K562 (cell line): ENCODE measurements at regions not wholly inside any gene's neighbourhood (a gene's known extent, or its start where the extent isn't known, plus 50 kb on each side); places are given as distances from the start of the nearest gene placed in this dataset.

Experiments
- ATAC-seq: fragments of 200-7000 bp; cut with Tn5 transposase; 3 replicates; pipeline ENCODE4 v1.9.1; 2020; ENCODE audit warnings: moderate library complexity
- BruUV-seq: library from RNA; stranded (reverse); fragments of 400-500 nt; replicated peaks from 2 replicates; lab custom pipeline; 2021; lab: Mats Ljungman, UMichigan
- CTCF ChIA-PET: fragments of 300-600 bp; formaldehyde crosslinking; extraction: SDS; loops from one replicate; lab custom pipeline; 2021; ENCODE audit warnings: low intra/inter-chr PET ratio; lab: Yijun Ruan, JAX
- POLR2A ChIA-PET: fragments of 300-600, 350-650 bp; sonication (Branson Sonifier 250); formaldehyde crosslinking; extraction: SDS; loops from one replicate; lab custom pipeline; 2021; ENCODE audit warnings: antibody characterized with exemption, inconsistent platforms; lab: Yijun Ruan, JAX
- DNase-seq, 4 experiments: peaks; one replicate each; pipeline versions ENCODE4 v3.0.0 to v3.0.0-alpha.2; 2011 to 2018; ENCODE audit warnings: low spot score in 3 of 4, mixed read lengths in 3 of 4; ENCODE audit errors: extremely low read depth in 1 of 4
- FAIRE-seq: peaks from 2 replicates; lab custom pipeline; 2011; peaks lifted over from hg19 to GRCh38; lab: Jason Lieb, UNC
- H2AFZ ChIP-seq: 2 replicates; pipeline ENCODE4 v1.6.0; 2011; ENCODE audit warnings: low read depth, low read length, control low read depth, inconsistent platforms
- H3K27ac ChIP-seq: fragments of 200-600 bp; 3 replicates; pipeline ENCODE4 v1.8.0; 2011; ENCODE audit warnings: low read depth, mild to moderate bottlenecking, control low read depth, inconsistent platforms, low read length, moderate library complexity, mixed read lengths; ENCODE audit errors: extremely low read depth
- H3K27me3 ChIP-seq, 2 experiments: fragments of 300-600 bp in 1 of 2; 2 replicates in 1 of 2; 3 replicates in 1 of 2; pipeline versions ENCODE4 v1.6.0 to v1.8.0; 2011; ENCODE audit warnings: inconsistent platforms in 2 of 2, low read length in 2 of 2, mild to moderate bottlenecking in 1 of 2, mixed read lengths in 1 of 2, moderate library complexity in 1 of 2; ENCODE audit not compliant: control insufficient read depth in 2 of 2, insufficient read depth in 2 of 2
- H3K36me3 ChIP-seq: fragments of 300-600 bp; 3 replicates; pipeline ENCODE4 v1.8.0; 2011; ENCODE audit warnings: mild to moderate bottlenecking, low read length, inconsistent platforms; ENCODE audit not compliant: control insufficient read depth, insufficient read depth
- H3K4me1 ChIP-seq, 2 experiments: fragments of 200-600 bp in 1 of 2; replicated peaks in 1 of 2; 2 replicates in 1 of 2; 3 replicates in 1 of 2; pipeline versions ENCODE4 v1.5.1 to v1.8.0; 2011; ENCODE audit warnings: inconsistent platforms in 2 of 2, low read length in 2 of 2, mild to moderate bottlenecking in 1 of 2, mixed read lengths in 1 of 2, moderate library complexity in 1 of 2; ENCODE audit not compliant: control insufficient read depth in 2 of 2, insufficient read depth in 2 of 2
- H3K4me2 ChIP-seq: 2 replicates; pipeline ENCODE4 v1.6.1; 2011; ENCODE audit warnings: low read length, control low read depth, inconsistent platforms, mixed read lengths; ENCODE audit not compliant: insufficient read depth
- H3K4me3 ChIP-seq: fragments of 200-600 bp; sonication (generic), shearing (Covaris generic); 2 replicates; pipeline ENCODE4 v1.5.1; 2016; ENCODE audit warnings: control low read depth, inconsistent platforms
- H3K79me2 ChIP-seq: fragments of 200-600 bp; 3 replicates; pipeline ENCODE4 v1.8.0; 2011; ENCODE audit warnings: low read length, inconsistent platforms; ENCODE audit not compliant: control insufficient read depth, insufficient read depth
- H3K9ac ChIP-seq, 2 experiments: 2 replicates each; pipeline versions ENCODE4 v1.6.0 to v1.6.1; 2011; ENCODE audit warnings: low read depth in 2 of 2, low read length in 2 of 2, control low read depth in 1 of 2, inconsistent platforms in 1 of 2, mild to moderate bottlenecking in 1 of 2, mixed read lengths in 1 of 2; ENCODE audit not compliant: insufficient read depth in 1 of 2
- H3K9me1 ChIP-seq: one replicate; pipeline ENCODE4 v1.6.0; 2011; ENCODE audit warnings: inconsistent platforms, mild to moderate bottlenecking, low read length, moderate library complexity; ENCODE audit not compliant: control insufficient read depth, insufficient read depth
- H3K9me3 ChIP-seq: replicated peaks from 2 replicates; pipeline ENCODE4 v1.5.1; 2011; ENCODE audit warnings: low read depth, low read length, inconsistent platforms; ENCODE audit not compliant: control insufficient read depth, insufficient read depth
- H4K20me1 ChIP-seq: replicated peaks from 2 replicates; pipeline ENCODE4 v1.6.1; 2011; ENCODE audit warnings: low read length, inconsistent platforms, mixed read lengths; ENCODE audit not compliant: control insufficient read depth, insufficient read depth
- ATF7 ChIP-seq: fragments of 450-650 bp; IDR thresholded peaks from 2 replicates; pipeline ENCODE4 v1.7.1; 2014; ENCODE audit warnings: mild to moderate bottlenecking, moderate library complexity
- BDP1 ChIP-seq: IDR thresholded peaks from 3 replicates; pipeline ENCODE4 v1.6.1; 2011; ENCODE audit not compliant: insufficient read length, insufficient read depth
- HEY1 ChIP-seq: fragments of 250-450 bp; sonication (Bioruptor Pico); IDR thresholded peaks from 2 replicates; pipeline ENCODE4 v1.5.0; 2020; ENCODE audit warnings: mild to moderate bottlenecking, moderate library complexity, borderline replicate concordance
- IRF2 ChIP-seq: sonication (generic); formaldehyde crosslinking; IDR thresholded peaks from 2 replicates; pipeline ENCODE4 v1.8.1; 2022; ENCODE audit warnings: mild to moderate bottlenecking, missing genetic modification reagents
- MTA2 ChIP-seq: fragments of 450-650 bp; IDR thresholded peaks from 2 replicates; pipeline ENCODE4 v1.6.1; 2016; ENCODE audit warnings: low read depth
- NFXL1 ChIP-seq: fragments of 450-650 bp; formaldehyde crosslinking; IDR thresholded peaks from 2 replicates; pipeline ENCODE4 v1.4.0; 2021; ENCODE audit warnings: mild to moderate bottlenecking
- RBM17 ChIP-seq: fragments of 200-400 bp; formaldehyde crosslinking; IDR thresholded peaks from 2 replicates; pipeline ENCODE4 v1.6.1; 2017; ENCODE audit warnings: low read depth, mild to moderate bottlenecking, low read length, borderline replicate concordance
- SETDB1 ChIP-seq: IDR thresholded peaks from one replicate; pipeline ENCODE4 v1.6.1; 2012; ENCODE audit warnings: low read length, control low read depth, inconsistent platforms
- ZFP30 ChIP-seq: fragments of 250-450 bp; sonication (Bioruptor Pico); IDR thresholded peaks from 2 replicates; pipeline ENCODE4 v1.8.0; 2022; ENCODE audit warnings: moderate library complexity, mild to moderate bottlenecking, inconsistent platforms, borderline replicate concordance
- ZNF23 ChIP-seq: fragments of 250-450 bp; sonication (Bioruptor Pico); IDR thresholded peaks from 2 replicates; pipeline ENCODE4 v1.4.0; 2020; ENCODE audit warnings: mild to moderate bottlenecking
- ZNF444 ChIP-seq: fragments of 250-450 bp; sonication (Bioruptor Pico); IDR thresholded peaks from 2 replicates; pipeline ENCODE4 v1.4.0; 2020; ENCODE audit warnings: mild to moderate bottlenecking, moderate library complexity
- ZNF668 ChIP-seq: fragments of 250-450 bp; sonication (Bioruptor Pico); IDR thresholded peaks from 2 replicates; pipeline ENCODE4 v1.8.0; 2022; ENCODE audit warnings: mild to moderate bottlenecking, inconsistent platforms
- ZNF75A ChIP-seq: fragments of 450-650 bp; formaldehyde crosslinking; IDR thresholded peaks from 2 replicates; pipeline ENCODE4 v1.4.0; 2020; ENCODE audit warnings: mild to moderate bottlenecking
- WGBS: fragments of 100-300 bp; shearing (Covaris generic); methylation state at CpG from one replicate; pipeline ENCODE4 v1.1.6; 2016; ENCODE audit warnings: low coverage, mixed read lengths; ENCODE audit not compliant: insufficient coverage; ENCODE audit errors: missing lambda C conversion rate; 5-methylcytosine and 5-hydroxymethylcytosine counted together
- in situ Hi-C: fragments of 300-500 bp; cut with MboI; formaldehyde crosslinking; loops from 4 replicates; pipeline ENCODE4 v1.15.0; 2018; ENCODE audit warnings: inconsistent platforms, mixed read lengths
- intact Hi-C: fragments of 100-400 bp; cut with micrococcal nuclease; formaldehyde crosslinking; loops from 2 replicates; pipeline ENCODE4 v1.14.2; 2022
- TF ChIP-seq, protein P1 (sequence below): fragments of 150-350 bp; conservative IDR thresholded peaks from 2 replicates; pipeline ENCODE4 v1.6.1; 2014; ENCODE audit warnings: low read length
- TF ChIP-seq, protein P2 (sequence below): fragments of 450-650 bp; IDR thresholded peaks from 2 replicates; pipeline ENCODE4 v1.6.1; 2018; ENCODE audit warnings: mild to moderate bottlenecking, low read depth; ENCODE audit not compliant: partially characterized antibody

DNA sequence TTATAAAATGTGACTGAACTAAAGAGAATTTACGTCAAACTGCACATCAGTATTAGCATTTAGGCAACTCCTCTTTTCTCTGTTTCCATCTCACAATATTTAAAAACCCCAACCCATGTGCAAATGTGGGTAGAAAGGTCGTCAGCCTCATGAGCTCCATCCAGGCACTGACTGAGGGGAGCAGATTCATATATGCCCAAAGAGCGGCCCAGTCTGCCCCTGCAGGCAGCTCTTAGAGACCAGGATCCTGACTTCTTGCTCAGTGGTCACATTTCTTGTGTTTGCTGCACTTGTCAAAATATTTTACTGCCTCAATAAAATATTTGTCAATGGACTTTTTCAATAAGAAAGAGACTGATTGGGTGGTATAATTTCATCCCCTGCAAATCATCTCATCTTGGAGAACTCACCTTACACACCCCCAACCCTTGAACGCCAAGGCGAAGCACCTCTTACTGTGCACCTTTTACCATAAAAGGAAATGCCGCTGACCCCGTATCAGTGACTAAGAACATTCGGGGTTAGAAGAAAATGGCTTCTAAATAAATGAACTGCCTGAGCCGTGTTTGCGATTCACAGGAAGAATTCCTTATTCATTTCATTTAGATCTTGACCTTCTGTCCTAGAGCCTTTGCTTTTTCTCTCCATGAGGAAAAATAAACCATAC, 418.8 kb downstream of the BCL11B start:
- no peaks in the 10 kb centered on the region for H3K9me1 ChIP-seq
- H3K27me3 ChIP-seq = no peaks in the 10 kb centered on the region
- ChIA-PET CTCF (no interaction called here), POLR2A (no interaction called here)
- no peaks in the 10 kb centered on the region for H3K9me3 ChIP-seq
- H2AFZ ChIP-seq = no peak overlapping the region
- intact Hi-C loops = no loop called here
- no peaks in the 10 kb centered on the region for H4K20me1 ChIP-seq
- no peak overlapping the region for H3K9ac ChIP-seq
- DNase-seq (no peak), FAIRE-seq (no peak), ATAC-seq (no peak)
- no peaks in the 10 kb centered on the region for H3K4me1 ChIP-seq
- in situ Hi-C loops = no loop called here
- no peaks in the 10 kb centered on the region for H3K36me3 ChIP-seq
- BruUV-seq = no TSS peak
- H3K4me3 ChIP-seq = no peak overlapping the region
- H3K4me2 ChIP-seq = no peak overlapping the region
- no peaks in the 10 kb centered on the region for H3K79me2 ChIP-seq
- WGBS = 0% methylated on average over 10 of the region's 10 CpGs
- H3K27ac ChIP-seq = no peak overlapping the region
- no peak for TF ChIP-seq HEY1 (CRISPR knock-in tag)
- TF ChIP-seq, protein P1, sequence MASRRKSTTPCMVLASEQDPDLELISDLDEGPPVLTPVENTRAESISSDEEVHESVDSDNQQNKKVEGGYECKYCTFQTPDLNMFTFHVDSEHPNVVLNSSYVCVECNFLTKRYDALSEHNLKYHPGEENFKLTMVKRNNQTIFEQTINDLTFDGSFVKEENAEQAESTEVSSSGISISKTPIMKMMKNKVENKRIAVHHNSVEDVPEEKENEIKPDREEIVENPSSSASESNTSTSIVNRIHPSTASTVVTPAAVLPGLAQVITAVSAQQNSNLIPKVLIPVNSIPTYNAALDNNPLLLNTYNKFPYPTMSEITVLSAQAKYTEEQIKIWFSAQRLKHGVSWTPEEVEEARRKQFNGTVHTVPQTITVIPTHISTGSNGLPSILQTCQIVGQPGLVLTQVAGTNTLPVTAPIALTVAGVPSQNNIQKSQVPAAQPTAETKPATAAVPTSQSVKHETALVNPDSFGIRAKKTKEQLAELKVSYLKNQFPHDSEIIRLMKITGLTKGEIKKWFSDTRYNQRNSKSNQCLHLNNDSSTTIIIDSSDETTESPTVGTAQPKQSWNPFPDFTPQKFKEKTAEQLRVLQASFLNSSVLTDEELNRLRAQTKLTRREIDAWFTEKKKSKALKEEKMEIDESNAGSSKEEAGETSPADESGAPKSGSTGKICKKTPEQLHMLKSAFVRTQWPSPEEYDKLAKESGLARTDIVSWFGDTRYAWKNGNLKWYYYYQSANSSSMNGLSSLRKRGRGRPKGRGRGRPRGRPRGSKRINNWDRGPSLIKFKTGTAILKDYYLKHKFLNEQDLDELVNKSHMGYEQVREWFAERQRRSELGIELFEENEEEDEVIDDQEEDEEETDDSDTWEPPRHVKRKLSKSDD = no peak
- TF ChIP-seq ZNF75A = no peak
- no peak for TF ChIP-seq BDP1
- no peak for TF ChIP-seq ZNF23
- no peak for TF ChIP-seq NFXL1 (CRISPR knock-in tag)
- no peak for TF ChIP-seq ZFP30
- no peak for TF ChIP-seq ATF7
- no peak for TF ChIP-seq MTA2
- no peak for TF ChIP-seq RBM17
- TF ChIP-seq SETDB1 = no peak
- no peak for TF ChIP-seq ZNF668 (CRISPR knock-in tag)
- TF ChIP-seq IRF2 (CRISPR knock-in tag) = no peak
- TF ChIP-seq, protein P2, sequence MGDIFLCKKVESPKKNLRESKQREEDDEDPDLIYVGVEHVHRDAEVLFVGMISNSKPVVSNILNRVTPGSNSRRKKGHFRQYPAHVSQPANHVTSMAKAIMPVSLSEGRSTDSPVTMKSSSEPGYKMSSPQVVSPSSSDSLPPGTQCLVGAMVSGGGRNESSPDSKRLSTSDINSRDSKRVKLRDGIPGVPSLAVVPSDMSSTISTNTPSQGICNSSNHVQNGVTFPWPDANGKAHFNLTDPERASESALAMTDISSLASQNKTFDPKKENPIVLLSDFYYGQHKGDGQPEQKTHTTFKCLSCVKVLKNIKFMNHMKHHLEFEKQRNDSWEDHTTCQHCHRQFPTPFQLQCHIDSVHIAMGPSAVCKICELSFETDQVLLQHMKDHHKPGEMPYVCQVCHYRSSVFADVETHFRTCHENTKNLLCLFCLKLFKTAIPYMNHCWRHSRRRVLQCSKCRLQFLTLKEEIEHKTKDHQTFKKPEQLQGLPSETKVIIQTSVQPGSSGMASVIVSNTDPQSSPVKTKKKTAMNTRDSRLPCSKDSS = no peak
- no peak for TF ChIP-seq ZNF444 (CRISPR knock-in tag)
